HFF-Myc (cell line): ENCODE measurements at regions not wholly inside any gene's neighbourhood (a gene's known extent, or its start where the extent isn't known, plus 50 kb on each side); places are given as distances from the start of the nearest gene placed in this dataset.
"Not testable (repeated sequence)": the region's sequence is repeated elsewhere in the genome, so short reads cannot be mapped to it uniquely, and the experiment has no call there.

ENCODE experiments used
- DNase-seq: peaks from one replicate; pipeline ENCODE4 v3.0.0-alpha.2; 2011; ENCODE audit warnings: low read depth; ENCODE audit errors: extremely low read depth
- H3K4me3 ChIP-seq: replicated peaks from 2 replicates; pipeline ENCODE4 v1.5.1; 2011; ENCODE audit warnings: low read depth, mild to moderate bottlenecking, control low read depth, low read length
- CTCF ChIP-seq: IDR thresholded peaks from 2 replicates; pipeline ENCODE4 v1.5.1; 2012; ENCODE audit warnings: mild to moderate bottlenecking, low read depth, low read length, control low read depth; ENCODE audit errors: missing control alignments

GRCh38 chr5:116733991-116734975 is 159.7 kb upstream of the SEMA6A start:
- no peak for DNase-seq
- H3K4me3 ChIP-seq: no peak overlapping the region
- no peak for TF ChIP-seq CTCF

- no peak for TF ChIP-seq CTCF
- DNase-seq: no peak
- H3K4me3 ChIP-seq: no peak overlapping the region
These were observed 158.0 kb upstream of the SEMA6A start for GRCh38 chr5:116732591-116732990.

GRCh38 chr5:116731432-116731831 is 156.8 kb upstream of the SEMA6A start:
- DNase-seq: no peak
- H3K4me3 ChIP-seq: no peak overlapping the region
- TF ChIP-seq CTCF: no peak

GRCh38 chr5:116730706-116731105 is 156.1 kb upstream of the SEMA6A start:
- no peak for DNase-seq
- no peak for TF ChIP-seq CTCF
- no peak overlapping the region for H3K4me3 ChIP-seq

GRCh38 chr5:116730185-116730584 is 155.6 kb upstream of the SEMA6A start:
- no peak for TF ChIP-seq CTCF
- no peak overlapping the region for H3K4me3 ChIP-seq
- no peak for DNase-seq

GRCh38 chr5:116727248-116727647 is 152.6 kb upstream of the SEMA6A start:
- no peak overlapping the region for H3K4me3 ChIP-seq
- no peak for DNase-seq
- no peak for TF ChIP-seq CTCF

GRCh38 chr5:116726180-116726579 is 151.6 kb upstream of the SEMA6A start:
- not testable (repeated sequence) for DNase-seq, H3K4me3 ChIP-seq
